ENCODE measurements at regions not wholly inside any gene's neighbourhood (a gene's known extent, or its start where the extent isn't known, plus 50 kb on each side); places are given as distances from the start of the nearest gene placed in this dataset.

DNA sequence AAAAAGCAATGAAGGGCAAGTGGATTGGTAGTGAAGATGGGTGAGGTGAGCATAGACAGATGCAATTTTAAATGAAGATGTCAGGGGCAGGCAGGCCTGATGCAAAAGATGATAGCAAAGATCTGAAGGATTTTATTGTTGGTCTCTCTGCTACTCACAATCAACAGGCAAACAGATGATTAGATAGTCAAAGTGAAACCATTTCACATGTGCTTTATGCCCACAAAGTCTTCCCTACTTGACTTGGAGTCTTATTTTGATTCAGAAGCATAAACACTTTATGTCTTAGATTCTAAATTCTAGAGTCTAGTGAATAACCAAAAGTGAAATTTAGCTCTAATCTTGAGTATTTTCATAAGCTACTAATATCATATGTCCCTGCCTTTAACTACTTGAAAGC is 153.8 kb upstream of the HNRNPA3 start:
- DNase-seq (ENCODE audit: low spot score), result no peak

DNA sequence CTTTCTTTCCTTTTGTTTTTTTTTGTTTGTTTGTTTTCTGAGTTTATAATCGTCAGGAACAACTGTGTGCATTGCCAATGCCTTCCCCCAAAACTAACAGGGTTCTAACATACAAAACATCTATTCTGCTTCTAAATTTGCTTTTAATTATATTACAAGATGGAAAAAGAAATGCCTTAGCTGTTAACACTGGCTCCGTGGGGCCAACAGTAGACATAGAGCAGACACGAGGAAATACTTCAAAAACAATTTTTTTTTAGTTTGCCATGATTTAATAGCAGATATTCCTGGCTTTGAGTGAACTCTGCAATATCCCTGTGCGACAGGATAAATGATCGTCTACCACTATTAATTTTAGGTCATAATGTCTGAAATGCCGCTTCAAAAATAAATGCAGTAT is 153.3 kb upstream of the HNRNPA3 start:
- no peak for DNase-seq (ENCODE audit: low spot score)

DNA sequence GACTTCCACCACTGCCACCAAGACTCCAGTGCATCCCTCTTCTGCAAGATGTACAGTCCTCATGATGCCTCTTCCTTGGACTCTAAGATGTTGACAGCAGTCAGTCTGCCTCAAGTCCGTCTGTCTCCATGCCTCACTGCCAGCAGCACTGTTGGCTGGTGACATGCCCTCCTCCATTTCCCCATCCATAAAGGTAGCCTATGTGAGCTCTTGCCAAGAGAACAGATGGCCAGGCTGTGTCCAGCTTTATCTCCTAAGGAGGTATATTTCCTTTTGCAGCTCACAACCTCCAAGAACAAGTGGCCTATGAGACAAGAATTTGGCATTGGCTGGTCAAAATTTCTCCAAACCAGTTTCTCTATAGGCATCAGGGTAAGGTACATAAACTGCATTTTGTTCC is 149.3 kb upstream of the HNRNPA3 start:
- DNase-seq (ENCODE audit: low spot score), result no peak

DNA sequence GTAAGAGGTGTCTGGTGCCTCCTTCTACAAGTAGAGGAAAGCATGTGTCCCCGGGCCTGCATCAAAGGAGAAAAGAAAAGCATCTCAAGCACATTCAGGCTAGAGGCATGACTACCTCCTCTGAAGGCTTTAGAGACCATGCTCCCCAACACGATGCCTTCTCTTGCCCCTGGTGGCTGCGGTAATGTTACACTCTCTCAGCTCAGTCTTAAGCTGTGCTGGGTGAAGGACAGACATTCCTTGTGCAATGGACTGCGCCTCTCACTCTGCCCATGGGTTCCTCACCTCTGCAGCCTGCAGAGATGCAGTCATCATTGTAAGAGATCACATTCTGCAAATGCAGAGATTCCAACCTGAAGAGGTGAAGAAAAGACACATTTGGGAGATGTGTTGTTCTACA is 148.2 kb upstream of the HNRNPA3 start:
- no peak for DNase-seq (ENCODE audit: low spot score)

DNA sequence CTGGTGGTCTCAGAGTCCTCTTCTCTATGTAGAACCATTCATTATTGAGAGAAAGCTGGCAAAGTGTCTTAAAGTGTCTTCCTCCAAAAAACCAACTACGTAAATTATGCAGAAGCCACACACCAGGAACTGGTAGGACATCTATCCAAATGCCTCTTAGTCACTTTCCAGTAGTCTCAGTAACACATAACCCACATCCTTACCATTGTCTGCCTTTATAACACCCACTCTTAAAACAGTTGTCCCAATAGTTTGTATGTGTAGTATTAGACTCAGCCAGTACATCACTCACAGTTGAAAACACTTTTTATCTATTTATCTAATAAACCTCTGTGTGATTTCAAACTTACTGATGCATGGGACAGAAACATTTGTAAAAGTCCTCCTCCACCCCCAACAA is 143.6 kb upstream of the HNRNPA3 start:
- DNase-seq (ENCODE audit: low spot score), result no peak

DNA sequence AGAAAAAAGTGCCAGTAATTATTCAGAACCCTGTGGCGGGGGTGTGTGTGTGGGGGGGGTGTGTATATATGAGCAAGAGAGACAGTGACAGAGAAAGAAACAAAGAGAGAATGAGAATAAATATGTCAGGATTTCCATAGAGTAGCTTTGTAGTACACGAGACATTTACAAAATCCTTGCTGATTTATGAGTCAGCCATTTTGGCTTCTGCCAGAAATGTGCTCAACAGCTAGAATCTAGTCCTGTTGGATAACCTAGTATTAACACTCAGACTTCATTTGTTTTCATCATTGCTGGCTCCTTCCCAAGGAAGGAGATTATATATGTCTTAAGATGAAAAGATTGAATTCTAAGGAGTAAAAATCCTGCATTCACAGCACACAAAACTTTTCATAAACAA is 140.5 kb upstream of the HNRNPA3 start:
- no peak for DNase-seq (ENCODE audit: low spot score)

DNA sequence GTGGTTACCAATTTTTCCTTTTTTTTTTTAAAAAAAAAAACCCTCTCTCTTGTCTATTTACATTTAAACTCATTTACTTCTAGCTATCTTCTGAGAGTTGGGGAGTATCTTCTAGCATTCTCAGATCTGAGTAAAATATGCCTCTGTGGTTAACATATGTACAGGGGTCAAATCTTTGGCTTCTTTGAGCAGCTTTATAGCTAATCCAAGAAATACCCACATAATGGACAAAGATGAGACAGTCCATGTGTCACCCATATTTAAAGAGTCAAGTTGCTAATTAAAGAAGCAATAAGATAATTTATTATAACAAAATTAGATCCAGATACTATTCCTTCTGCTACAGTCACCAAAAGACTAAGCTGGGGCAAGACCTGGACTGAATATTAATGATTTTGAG is 139.0 kb upstream of the HNRNPA3 start:
- DNase-seq (ENCODE audit: low spot score), result no peak

DNA sequence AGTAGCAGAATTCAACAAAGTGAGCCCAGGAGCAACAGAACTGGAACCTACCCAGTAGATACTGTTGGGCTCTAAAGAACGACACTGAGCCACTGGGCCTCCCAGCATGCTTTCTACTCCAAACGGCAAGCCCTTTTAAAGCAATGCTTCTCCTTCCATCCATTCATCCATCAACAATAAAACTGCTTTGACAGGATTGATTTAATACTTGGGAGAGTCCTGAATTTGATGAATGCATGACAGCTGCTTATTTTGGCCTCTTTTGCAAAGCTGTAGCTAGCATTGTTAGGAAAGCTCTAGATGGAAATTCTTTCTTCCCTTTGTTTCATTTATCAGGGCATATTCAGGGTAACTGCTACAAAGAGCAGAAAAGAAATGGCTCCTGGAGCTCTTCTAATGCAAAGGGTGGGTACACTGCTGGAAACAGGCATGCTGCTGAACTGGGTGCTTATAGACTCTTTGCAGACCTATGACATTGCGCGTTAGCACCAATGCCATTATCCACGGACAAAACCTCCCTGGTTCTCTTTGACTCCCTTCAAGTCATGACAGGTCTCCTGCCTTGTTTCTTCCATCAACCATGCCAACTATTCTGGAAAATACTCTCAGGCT is 138.4 kb upstream of the HNRNPA3 start:
- DNase-seq (ENCODE audit: low spot score), result no peak

DNA sequence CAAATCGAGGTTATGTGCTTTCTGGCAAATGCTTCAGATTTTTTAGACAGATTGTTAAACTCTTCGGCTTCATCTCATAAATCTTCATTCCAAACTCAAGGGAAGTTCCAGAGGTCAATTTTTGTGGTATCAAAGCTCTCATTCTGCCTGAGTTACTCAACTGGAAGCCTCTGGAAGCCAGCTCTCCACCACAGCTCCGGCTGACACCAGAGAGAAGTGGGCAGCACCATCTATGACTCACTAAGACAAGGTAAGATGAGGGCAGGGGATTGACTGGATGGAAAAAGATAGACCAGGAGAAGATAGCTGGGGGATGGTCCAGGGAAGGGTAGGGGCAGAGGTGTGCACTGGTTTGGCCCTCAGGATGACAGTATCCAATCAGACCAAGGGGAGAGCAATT is 137.3 kb upstream of the HNRNPA3 start:
- DNase-seq (ENCODE audit: low spot score), result no peak

DNA sequence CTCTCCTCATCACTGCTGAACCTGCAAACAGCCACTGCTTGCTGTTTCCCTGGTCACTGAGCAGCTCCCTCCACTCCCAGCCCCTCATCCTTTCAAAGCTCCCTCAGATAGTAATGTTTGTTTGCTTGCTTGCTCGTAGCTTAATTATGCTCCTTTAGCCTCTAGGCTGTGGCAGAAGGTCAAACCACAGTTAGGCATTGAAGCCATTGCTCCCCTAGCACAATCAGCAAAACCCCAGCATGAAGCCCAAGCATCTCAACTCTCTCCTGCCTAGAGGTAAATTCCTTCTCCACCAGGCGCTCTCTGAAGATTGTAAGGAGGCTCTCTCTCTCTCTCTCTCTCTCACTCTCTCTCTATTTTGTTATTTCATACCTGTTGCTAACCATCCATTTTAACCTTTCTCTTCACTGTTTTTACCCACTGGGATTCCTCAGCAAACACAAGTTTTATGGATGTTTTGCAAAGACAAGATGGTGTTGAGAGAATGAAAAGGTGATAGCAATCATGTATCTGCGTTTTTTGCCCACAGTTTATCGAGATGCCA is 135.9 kb upstream of the HNRNPA3 start:
- no peak for DNase-seq (ENCODE audit: low spot score)

DNA sequence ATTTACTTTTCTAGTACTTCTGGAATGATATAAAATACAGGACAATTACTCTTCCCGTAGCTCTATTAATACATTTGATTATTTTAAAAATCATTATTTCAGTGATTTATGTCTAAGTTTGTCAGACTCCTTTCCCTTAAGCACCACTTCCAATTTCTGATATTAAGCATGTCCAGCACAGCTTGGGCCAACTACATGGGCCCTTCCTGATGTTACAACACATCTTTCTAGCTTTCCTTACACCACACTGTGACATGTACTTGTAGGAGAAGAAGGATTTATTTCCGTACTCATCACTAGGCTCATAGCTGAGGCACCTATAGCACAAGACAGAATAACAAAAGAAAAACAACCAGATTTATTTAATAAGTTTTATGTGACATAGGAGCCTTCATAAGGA is 134.8 kb upstream of the HNRNPA3 start:
- DNase-seq (ENCODE audit: low spot score), result no peak

DNA sequence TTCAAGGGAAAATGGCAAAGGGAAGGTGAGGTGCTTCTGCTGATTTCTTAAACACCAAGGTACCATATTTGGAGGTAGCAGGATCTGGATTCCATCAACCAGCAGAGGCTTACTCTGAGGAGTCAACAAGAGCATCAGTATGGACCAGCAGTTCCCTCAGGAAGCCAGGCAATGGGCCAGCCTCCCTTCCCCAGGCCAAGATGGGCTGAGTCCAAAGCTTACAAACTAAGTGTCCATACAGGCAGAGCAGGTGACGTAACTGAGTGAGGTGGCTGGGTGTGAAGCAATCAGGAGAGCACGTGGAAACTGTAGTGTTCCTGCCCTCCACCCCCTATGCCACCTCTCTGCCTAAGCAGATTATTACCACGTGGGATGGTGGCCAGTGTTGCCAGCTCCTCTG is 134.2 kb upstream of the HNRNPA3 start:
- peak; percentile 55 for DNase-seq (ENCODE audit: low spot score)

DNA sequence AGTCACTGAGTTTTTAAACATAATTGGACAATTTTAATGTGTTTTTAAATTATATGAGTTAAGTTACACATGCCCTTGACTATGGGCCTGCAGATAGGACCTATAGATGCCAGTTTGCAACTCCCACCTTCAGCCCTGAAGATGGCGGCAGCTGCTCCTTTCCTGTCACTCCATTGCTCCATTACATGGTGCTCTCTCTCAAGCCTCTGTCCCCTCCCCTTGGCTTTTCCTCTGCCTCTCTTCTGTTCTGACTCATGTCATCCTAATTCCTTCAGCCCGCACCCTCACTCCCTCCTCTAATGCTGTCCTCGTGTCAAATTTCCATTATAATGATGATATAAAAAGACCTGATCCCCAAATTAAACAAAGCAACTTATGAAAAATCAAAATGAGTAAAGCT is 133.7 kb upstream of the HNRNPA3 start:
- DNase-seq (ENCODE audit: low spot score), result no peak

DNA sequence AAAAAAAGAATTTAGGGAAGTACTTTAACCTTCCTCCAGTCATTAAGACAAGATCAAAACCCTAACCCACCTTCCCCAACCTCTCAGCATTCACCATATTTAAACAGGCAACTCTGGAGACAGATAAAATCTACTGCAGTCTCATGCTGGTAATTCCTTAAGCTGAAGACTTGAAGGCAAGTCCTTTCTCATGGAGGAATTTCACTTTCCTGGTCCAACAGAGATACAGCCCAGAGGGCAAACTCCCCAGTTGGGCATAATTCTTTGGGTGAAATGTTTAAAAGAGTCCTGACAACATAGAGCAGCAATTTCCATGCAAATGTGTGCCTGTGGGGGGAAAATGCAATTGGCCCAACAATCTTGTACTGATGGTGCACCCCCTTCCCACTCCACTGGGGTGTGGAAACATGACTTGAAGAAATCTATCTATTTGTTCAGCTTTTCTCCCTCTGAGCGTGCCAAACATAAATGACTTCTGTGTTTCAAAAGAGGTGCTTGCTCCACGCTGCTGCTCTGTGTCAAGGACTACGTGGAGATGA is 131.8 kb upstream of the HNRNPA3 start:
- no peak for DNase-seq (ENCODE audit: low spot score)

DNA sequence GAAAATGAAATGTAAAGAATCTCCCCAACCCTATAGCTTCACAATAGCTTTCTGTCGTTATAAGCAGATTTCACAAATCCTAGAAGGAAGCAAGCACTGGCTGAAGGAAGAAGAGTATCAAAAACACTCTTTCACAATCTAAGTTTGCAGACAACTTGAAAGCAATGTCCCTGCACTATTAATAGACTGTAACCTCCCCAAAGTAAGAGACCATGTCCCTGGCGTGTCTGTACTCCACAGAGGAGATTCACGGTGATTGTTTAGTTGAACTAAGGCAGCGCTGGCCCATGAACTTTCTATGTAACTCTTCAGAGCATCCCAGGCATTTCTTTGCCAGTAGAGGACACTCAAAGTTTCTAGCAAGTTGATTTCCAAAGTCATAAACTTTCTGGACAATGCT is 128.0 kb upstream of the HNRNPA3 start:
- no peak for DNase-seq (ENCODE audit: low spot score)

DNA sequence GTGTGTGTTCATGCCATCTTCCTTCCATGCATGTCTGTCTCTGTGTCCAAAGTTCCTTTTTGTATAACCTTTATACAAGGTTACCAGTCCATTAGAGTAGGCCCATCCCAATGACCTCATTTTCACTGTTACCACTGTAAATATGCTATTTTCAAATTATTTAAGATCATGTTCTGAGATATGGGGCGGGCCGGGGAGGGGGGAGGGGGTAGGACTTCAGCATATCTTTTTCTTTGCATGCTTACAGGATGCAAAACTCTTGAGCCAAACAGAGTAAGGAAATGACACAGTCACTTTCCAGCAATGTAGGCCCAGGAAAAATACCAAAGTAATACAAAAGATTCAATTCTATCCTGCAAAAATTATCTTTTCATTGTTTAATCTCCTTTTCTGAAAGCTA is 124.1 kb upstream of the HNRNPA3 start:
- no peak for DNase-seq (ENCODE audit: low spot score)

DNA sequence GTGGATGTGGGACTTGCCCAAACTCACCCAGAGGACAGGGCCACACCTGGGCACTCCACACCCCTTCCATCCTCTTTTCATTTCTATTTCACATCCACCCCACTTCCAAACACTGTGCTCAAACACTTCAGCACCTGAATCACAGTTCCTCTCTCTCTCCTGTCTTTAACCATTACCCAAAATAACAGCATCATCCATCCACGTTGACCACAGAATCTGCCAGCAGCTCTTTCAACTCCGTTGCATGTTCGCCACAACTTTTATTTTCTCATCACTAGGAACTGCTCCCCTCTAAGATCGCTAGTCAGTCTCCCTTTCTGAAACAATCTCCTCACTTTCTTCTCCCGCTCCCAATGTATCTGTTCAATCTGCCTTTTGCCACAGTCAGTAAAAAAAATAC is 121.6 kb upstream of the HNRNPA3 start:
- no peak for DNase-seq (ENCODE audit: low spot score)

DNA sequence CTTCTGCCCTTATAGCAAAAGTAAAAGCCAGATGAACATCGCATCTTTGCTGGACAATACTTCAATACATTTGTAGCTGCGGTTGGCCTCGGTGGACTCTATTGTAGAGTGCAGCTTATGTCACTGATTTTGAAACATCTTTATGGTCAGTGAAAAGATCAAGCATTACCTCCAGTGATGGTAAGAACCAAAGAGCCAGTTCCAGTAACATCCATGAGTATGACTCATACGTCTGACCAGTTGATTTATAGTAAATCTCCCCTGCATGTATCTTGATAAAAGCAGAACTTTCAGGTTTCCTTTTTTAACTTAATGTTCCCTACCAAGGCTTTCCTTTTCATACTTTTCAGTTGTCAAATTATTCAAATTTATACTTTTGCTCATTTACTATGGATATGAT is 119.2 kb upstream of the HNRNPA3 start:
- DNase-seq (ENCODE audit: low spot score), result no peak

DNA sequence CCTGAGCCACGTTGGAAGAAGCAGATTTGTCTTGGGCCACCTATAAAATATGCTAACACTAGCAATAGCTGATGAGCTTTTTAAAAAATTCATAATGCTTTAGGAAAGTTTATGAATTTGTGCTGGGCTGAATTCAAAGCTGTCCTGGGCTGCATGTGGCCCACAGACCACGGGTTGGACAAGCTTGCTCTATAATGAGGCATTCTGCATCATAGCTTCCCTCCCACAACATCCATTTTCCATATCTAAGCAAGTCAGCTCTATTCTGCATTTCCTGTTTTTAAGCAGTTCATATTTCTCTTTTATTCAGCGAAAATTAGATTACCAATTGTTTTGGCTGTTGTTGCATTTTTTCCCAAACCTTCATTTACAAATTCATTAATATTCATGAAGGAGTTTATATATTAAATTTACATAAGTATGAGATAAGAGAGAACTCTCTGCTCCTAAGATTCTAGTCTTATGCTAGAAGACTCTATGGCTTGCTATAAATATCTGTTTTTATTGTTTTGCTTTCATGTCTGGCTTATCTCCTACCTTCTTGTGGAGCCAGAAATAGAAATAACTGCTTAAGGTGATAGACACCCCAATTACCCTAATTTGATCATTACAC is 114.5 kb upstream of the HNRNPA3 start:
- DNase-seq (ENCODE audit: low spot score), result no peak

DNA sequence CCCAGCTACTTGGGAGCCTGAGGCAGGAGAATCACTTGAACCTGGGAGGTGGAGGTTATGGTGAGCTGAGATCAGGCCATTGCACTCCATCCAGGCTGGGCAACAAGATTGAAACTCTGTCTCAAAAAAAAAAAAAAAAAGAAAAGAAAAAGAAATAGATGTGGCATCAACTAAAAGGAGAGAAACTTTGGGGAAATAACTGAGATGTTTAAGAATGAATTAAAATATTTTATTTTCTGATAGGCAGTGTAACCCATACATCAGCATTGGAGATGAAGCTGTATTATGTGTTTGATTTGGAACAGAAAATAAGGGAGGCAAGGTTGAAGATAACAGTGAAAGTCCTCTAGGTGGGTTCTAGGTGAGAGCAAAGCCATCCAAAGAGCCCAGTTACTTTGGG is 110.7 kb upstream of the HNRNPA3 start:
- no peak for DNase-seq (ENCODE audit: low spot score)

DNA sequence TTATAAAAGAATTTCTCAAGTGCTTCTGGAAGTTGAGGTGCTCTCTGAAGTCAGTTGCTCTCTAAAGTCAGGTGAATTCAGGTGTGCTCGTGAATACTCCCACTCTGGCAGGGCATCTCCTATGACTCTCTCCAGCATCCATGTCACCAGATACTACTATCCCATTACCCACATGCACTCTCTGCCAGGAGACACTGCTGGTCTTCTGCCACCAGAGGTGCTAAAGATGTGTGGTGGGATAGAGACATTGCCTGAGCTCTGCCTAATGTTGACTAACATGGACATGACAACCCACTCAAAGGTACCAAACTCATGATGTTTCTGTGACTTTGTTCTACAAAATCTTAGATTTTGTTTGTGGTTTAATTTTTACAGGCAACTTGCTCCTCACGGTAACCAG is 106.4 kb upstream of the HNRNPA3 start:
- no peak for DNase-seq (ENCODE audit: low spot score)

DNA sequence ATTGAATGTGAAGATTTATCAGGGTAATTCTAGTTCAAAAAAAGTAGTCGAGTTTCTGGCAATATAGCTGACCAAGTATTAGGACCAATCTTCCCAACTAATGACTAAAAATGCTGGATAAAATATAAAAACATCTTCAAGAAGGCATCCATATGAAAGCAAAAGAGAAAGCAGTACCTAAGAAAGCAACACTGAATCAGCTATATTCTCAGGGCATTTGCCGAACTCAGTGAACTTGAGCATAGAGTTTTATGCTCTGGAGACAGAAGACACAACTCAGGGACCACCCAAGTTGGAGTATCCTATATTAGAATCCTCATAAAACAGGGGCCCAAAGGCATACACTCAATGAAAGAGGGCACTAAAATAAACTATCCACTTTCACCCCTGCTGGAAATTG is 103.7 kb upstream of the HNRNPA3 start:
- DNase-seq (ENCODE audit: low spot score), result no peak

DNA sequence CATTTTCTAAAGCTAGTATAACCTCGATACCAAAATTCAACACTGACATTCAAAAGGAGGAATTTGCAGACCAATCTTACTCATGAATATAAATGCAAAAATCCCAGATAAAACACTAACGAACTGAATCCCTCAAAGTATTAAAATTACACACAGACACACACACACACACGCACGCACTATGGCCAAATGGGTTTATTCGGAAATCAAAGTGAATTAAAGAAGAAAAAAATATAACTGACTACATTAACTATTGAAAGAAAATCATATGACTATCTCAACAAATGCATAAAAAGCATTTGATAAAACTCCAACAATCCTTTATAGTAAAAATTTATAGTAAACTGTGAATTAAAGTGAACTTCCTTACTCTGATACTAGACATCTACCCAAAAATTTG is 97.9 kb upstream of the HNRNPA3 start:
- DNase-seq (ENCODE audit: low spot score), result no peak

DNA sequence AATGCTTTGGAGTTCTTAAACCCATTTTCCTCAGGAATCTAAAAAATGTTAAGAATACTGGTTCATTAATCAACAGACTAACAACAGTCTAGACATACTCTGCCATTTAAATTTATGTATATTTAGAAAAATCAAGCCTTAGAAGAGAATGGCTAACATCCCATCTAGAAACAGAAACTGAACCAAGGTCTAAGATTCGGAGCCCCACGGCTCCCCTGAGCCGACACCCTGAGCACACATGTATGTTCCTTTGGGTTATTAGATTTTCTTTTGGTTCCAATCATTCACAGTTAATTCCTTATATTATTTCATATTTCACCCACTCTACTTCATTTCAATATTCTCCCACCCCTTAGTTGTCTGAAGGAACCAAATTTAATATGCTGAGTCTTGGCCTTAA is 94.8 kb upstream of the HNRNPA3 start:
- DNase-seq (ENCODE audit: low spot score), result no peak

All from ureter (tissue), 1 donor.